GM12864 (cell line): ENCODE measurements at regions not wholly inside any gene's neighbourhood (a gene's known extent, or its start where the extent isn't known, plus 50 kb on each side); places are given as distances from the start of the nearest gene placed in this dataset.

Source experiments
- DNase-seq: peaks from one replicate; pipeline ENCODE4 v3.0.0-alpha.2; 2011; ENCODE audit warnings: low read depth
- H3K4me3 ChIP-seq: 2 replicates; pipeline ENCODE4 v1.5.1; 2011; ENCODE audit warnings: mild to moderate bottlenecking, low read depth, low read length, control low read depth
- CTCF ChIP-seq: IDR thresholded peaks from 2 replicates; pipeline ENCODE4 v1.5.1; 2011; ENCODE audit warnings: low read depth, mild to moderate bottlenecking, moderate library complexity, low read length, control low read depth, inconsistent platforms; ENCODE audit errors: missing control alignments

GRCh38 chr14:30303350-30303749 is 255.6 kb upstream of the G2E3 start:
- no peak overlapping the region for H3K4me3 ChIP-seq
- no peak for TF ChIP-seq CTCF
- DNase-seq, result no peak

GRCh38 chr14:30305346-30305745 is 253.6 kb upstream of the G2E3 start:
- H3K4me3 ChIP-seq, result no peak overlapping the region
- no peak for TF ChIP-seq CTCF
- no peak for DNase-seq

GRCh38 chr14:30309405-30309804 is 249.6 kb upstream of the G2E3 start:
- no peak overlapping the region for H3K4me3 ChIP-seq
- DNase-seq, result no peak
- TF ChIP-seq CTCF, result no peak

GRCh38 chr14:30312214-30312613 is 246.7 kb upstream of the G2E3 start:
- no peak for DNase-seq
- no peak for TF ChIP-seq CTCF
- H3K4me3 ChIP-seq, result no peak overlapping the region

GRCh38 chr14:30317729-30318128 is 241.2 kb upstream of the G2E3 start:
- TF ChIP-seq CTCF, result no peak
- H3K4me3 ChIP-seq, result no peak overlapping the region
- DNase-seq, result no peak

GRCh38 chr14:30322819-30323218 is 236.1 kb upstream of the G2E3 start:
- DNase-seq, result no peak
- no peak for TF ChIP-seq CTCF
- no peak overlapping the region for H3K4me3 ChIP-seq

GRCh38 chr14:30330033-30330432 is 228.9 kb upstream of the G2E3 start:
- DNase-seq, result no peak
- H3K4me3 ChIP-seq, result no peak overlapping the region
- TF ChIP-seq CTCF, result no peak
